ENCODE measurements at regions not wholly inside any gene's neighbourhood (a gene's known extent, or its start where the extent isn't known, plus 50 kb on each side); places are given as distances from the start of the nearest gene placed in this dataset.

DNA sequence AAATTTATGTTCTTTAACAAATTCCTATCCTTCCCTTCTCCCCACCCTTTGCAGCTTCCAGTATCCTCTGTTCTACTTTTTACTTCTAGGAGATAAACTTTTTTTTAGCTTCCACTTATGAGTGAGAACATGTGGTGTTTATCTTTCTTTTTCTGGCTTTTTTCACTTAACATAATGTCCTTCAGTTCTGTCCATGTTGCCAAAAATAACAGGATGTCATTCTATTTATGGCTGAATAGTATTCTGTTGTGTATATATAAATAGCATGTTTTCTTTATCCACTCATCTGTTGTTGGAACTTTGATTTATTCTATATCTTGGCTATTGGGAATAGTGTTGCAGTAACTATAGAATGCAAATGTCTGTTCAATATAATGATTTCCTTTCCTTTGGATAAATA, 1191.2 kb downstream of the CNTNAP5 start:
- no peak overlapping the region for H3K9ac ChIP-seq (ENCODE audit: insufficient read depth, low read length)
- H3K4me1 ChIP-seq (ENCODE audit: control insufficient read depth, extremely low read depth, insufficient read depth, low read length), result no peaks in the 10 kb centered on the region
- H3K36me3 ChIP-seq (ENCODE audit: control insufficient read depth, insufficient read depth, low read length), result no peaks in the 10 kb centered on the region
- H3K79me2 ChIP-seq (ENCODE audit: control insufficient read depth, insufficient read depth, low read length), result no peaks in the 10 kb centered on the region
- DNase-seq (ENCODE audit: low read depth in 2 of 2), result peak in 1 of 2 donors; percentile 1
- no peaks in the 10 kb centered on the region for H4K20me1 ChIP-seq (ENCODE audit: control insufficient read depth, extremely low read depth, insufficient read depth, low read length)
- no peak overlapping the region for H2AFZ ChIP-seq (ENCODE audit: low read length)
- H3K4me3 ChIP-seq (replicated peaks in 1 of 4; ENCODE audit: control extremely low read depth in 1 of 4, insufficient read depth in 1 of 4, low read depth in 3 of 4, low read length in 4 of 4), result no peak overlapping the region
- no peak for TF ChIP-seq EZH2 (IDR thresholded peaks at IDR 0.05; ENCODE audit: low read length, missing control alignments)
- TF ChIP-seq, protein P1, sequence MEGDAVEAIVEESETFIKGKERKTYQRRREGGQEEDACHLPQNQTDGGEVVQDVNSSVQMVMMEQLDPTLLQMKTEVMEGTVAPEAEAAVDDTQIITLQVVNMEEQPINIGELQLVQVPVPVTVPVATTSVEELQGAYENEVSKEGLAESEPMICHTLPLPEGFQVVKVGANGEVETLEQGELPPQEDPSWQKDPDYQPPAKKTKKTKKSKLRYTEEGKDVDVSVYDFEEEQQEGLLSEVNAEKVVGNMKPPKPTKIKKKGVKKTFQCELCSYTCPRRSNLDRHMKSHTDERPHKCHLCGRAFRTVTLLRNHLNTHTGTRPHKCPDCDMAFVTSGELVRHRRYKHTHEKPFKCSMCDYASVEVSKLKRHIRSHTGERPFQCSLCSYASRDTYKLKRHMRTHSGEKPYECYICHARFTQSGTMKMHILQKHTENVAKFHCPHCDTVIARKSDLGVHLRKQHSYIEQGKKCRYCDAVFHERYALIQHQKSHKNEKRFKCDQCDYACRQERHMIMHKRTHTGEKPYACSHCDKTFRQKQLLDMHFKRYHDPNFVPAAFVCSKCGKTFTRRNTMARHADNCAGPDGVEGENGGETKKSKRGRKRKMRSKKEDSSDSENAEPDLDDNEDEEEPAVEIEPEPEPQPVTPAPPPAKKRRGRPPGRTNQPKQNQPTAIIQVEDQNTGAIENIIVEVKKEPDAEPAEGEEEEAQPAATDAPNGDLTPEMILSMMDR (conservative IDR thresholded peaks at IDR 0.05 in 1 of 2, IDR thresholded peaks at IDR 0.05 in 1 of 2; ENCODE audit: low read depth in 1 of 2, low read length in 2 of 2), result no peak
- H3K4me2 ChIP-seq (ENCODE audit: extremely low read depth, insufficient read depth, low read length), result no peak overlapping the region
- no peaks in the 10 kb centered on the region for H3K9me3 ChIP-seq (ENCODE audit: control insufficient read depth, insufficient read depth, low read depth, low read length)
- H3K27me3 ChIP-seq (ENCODE audit: control insufficient read depth, insufficient read depth, low read length), result no peaks in the 10 kb centered on the region
- H3K27ac ChIP-seq (ENCODE audit: insufficient read depth, low read length), result no peak overlapping the region

DNA sequence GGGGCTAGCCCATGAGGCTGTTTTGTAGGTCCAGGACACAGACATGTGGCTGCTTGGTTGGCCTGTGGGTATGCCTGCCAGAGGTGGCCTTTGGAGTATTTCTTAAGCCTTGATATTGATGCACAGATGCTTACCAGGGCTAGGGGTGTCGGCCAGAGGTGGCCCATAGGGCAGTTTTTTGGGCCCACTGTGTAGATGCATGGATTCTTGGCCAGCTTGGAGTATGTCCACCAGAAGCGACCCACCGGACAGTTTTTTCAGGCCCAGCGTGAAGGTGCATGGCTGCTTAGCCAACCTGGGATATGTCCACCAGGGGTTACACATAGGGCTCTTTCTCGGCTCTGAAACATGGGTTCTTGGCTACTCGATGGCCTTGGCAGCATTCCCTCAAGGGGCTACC, 1199.1 kb downstream of the CNTNAP5 start:
- Histone ChIP-seq H3K27ac (ENCODE audit: insufficient read depth, low read length) (no peak overlapping the region), H3K36me3 (ENCODE audit: control insufficient read depth, insufficient read depth, low read length) (no peaks in the 10 kb centered on the region), H4K20me1 (ENCODE audit: control insufficient read depth, extremely low read depth, insufficient read depth, low read length) (no peaks in the 10 kb centered on the region), H3K9me3 (ENCODE audit: control insufficient read depth, insufficient read depth, low read depth, low read length) (no peaks in the 10 kb centered on the region), H3K79me2 (ENCODE audit: control insufficient read depth, insufficient read depth, low read length) (no peaks in the 10 kb centered on the region), H3K4me2 (ENCODE audit: extremely low read depth, insufficient read depth, low read length) (no peak overlapping the region), H3K4me1 (ENCODE audit: control insufficient read depth, extremely low read depth, insufficient read depth, low read length) (no peaks in the 10 kb centered on the region), H2AFZ (ENCODE audit: low read length) (no peak overlapping the region), H3K4me3 (replicated peaks in 1 of 4; ENCODE audit: control extremely low read depth in 1 of 4, insufficient read depth in 1 of 4, low read depth in 3 of 4, low read length in 4 of 4) (no peak overlapping the region), H3K9ac (ENCODE audit: insufficient read depth, low read length) (no peak overlapping the region), H3K27me3 (ENCODE audit: control insufficient read depth, insufficient read depth, low read length) (no peaks in the 10 kb centered on the region)
- DNase-seq (ENCODE audit: low read depth in 2 of 2), result no peak
- no peak for TF ChIP-seq EZH2 (IDR thresholded peaks at IDR 0.05; ENCODE audit: low read length, missing control alignments)
- TF ChIP-seq, protein P1 (conservative IDR thresholded peaks at IDR 0.05 in 1 of 2, IDR thresholded peaks at IDR 0.05 in 1 of 2; ENCODE audit: low read depth in 1 of 2, low read length in 2 of 2), result no peak

DNA sequence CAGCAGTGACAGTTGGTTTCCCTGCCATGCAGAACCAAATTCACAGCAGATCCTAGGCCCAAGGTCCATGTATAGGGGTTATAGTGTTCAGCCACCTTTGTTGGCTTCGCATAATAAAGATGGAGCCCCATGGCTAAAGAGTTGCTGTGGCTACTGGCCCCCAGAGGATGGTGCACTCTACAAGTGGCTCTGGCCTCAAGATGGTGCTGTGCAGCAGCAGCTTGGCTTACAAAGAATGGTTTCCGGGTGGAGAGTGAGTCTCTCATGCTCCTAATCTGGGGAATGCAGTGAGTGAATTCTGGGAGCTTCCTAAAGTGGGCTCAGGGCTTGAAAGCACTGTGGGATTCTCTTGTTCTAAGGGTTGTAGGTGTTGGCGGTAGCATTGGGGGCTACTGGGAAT, 1199.7 kb downstream of the CNTNAP5 start:
- no peaks in the 10 kb centered on the region for H3K4me1 ChIP-seq (ENCODE audit: control insufficient read depth, extremely low read depth, insufficient read depth, low read length)
- TF ChIP-seq, protein P1 (conservative IDR thresholded peaks at IDR 0.05 in 1 of 2, IDR thresholded peaks at IDR 0.05 in 1 of 2; ENCODE audit: low read depth in 1 of 2, low read length in 2 of 2), result no peak
- TF ChIP-seq EZH2 (IDR thresholded peaks at IDR 0.05; ENCODE audit: low read length, missing control alignments), result no peak
- H3K36me3 ChIP-seq (ENCODE audit: control insufficient read depth, insufficient read depth, low read length), result no peaks in the 10 kb centered on the region
- H3K27me3 ChIP-seq (ENCODE audit: control insufficient read depth, insufficient read depth, low read length), result no peaks in the 10 kb centered on the region
- H3K27ac ChIP-seq (ENCODE audit: insufficient read depth, low read length), result no peak overlapping the region
- no peak overlapping the region for H3K9ac ChIP-seq (ENCODE audit: insufficient read depth, low read length)
- H3K9me3 ChIP-seq (ENCODE audit: control insufficient read depth, insufficient read depth, low read depth, low read length), result no peaks in the 10 kb centered on the region
- H3K4me2 ChIP-seq (ENCODE audit: extremely low read depth, insufficient read depth, low read length), result no peak overlapping the region
- DNase-seq (ENCODE audit: low read depth in 2 of 2), result no peak
- no peaks in the 10 kb centered on the region for H4K20me1 ChIP-seq (ENCODE audit: control insufficient read depth, extremely low read depth, insufficient read depth, low read length)
- no peak overlapping the region for H2AFZ ChIP-seq (ENCODE audit: low read length)
- no peaks in the 10 kb centered on the region for H3K79me2 ChIP-seq (ENCODE audit: control insufficient read depth, insufficient read depth, low read length)
- no peak overlapping the region for H3K4me3 ChIP-seq (replicated peaks in 1 of 4; ENCODE audit: control extremely low read depth in 1 of 4, insufficient read depth in 1 of 4, low read depth in 3 of 4, low read length in 4 of 4)

Measured in fibroblast of lung (primary cell).